Fibroblast of villous mesenchyme (primary cell): ENCODE measurements at regions not wholly inside any gene's neighbourhood (a gene's known extent, or its start where the extent isn't known, plus 50 kb on each side); places are given as distances from the start of the nearest gene placed in this dataset.

Experiments
- DNase-seq: peaks from one replicate; pipeline ENCODE4 v3.0.0-alpha.2; 2010; ENCODE audit warnings: low read depth
- H3K4me3 ChIP-seq: 2 replicates; pipeline ENCODE4 v1.5.1; 2011; ENCODE audit warnings: low read depth, mild to moderate bottlenecking, low read length
- TF ChIP-seq, protein P1 (sequence below): IDR thresholded peaks from 2 replicates; pipeline ENCODE4 v1.5.1; 2012; ENCODE audit warnings: low read depth, mild to moderate bottlenecking, low read length; ENCODE audit not compliant: insufficient read depth

- no peak for DNase-seq
- no peak overlapping the region for H3K4me3 ChIP-seq
- TF ChIP-seq, protein P1, sequence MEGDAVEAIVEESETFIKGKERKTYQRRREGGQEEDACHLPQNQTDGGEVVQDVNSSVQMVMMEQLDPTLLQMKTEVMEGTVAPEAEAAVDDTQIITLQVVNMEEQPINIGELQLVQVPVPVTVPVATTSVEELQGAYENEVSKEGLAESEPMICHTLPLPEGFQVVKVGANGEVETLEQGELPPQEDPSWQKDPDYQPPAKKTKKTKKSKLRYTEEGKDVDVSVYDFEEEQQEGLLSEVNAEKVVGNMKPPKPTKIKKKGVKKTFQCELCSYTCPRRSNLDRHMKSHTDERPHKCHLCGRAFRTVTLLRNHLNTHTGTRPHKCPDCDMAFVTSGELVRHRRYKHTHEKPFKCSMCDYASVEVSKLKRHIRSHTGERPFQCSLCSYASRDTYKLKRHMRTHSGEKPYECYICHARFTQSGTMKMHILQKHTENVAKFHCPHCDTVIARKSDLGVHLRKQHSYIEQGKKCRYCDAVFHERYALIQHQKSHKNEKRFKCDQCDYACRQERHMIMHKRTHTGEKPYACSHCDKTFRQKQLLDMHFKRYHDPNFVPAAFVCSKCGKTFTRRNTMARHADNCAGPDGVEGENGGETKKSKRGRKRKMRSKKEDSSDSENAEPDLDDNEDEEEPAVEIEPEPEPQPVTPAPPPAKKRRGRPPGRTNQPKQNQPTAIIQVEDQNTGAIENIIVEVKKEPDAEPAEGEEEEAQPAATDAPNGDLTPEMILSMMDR = no peak
Measured at GRCh38 chr7:41785840-41786239, 83.0 kb upstream of the INHBA start.

- DNase-seq = no peak
- TF ChIP-seq, protein P1 = no peak
- no peak overlapping the region for H3K4me3 ChIP-seq
Measured at GRCh38 chr7:41785265-41785664, 82.4 kb upstream of the INHBA start.

- TF ChIP-seq, protein P1 = no peak
- no peak overlapping the region for H3K4me3 ChIP-seq
- DNase-seq = no peak
Measured at GRCh38 chr7:41779918-41780317, 77.0 kb upstream of the INHBA start.

DNA sequence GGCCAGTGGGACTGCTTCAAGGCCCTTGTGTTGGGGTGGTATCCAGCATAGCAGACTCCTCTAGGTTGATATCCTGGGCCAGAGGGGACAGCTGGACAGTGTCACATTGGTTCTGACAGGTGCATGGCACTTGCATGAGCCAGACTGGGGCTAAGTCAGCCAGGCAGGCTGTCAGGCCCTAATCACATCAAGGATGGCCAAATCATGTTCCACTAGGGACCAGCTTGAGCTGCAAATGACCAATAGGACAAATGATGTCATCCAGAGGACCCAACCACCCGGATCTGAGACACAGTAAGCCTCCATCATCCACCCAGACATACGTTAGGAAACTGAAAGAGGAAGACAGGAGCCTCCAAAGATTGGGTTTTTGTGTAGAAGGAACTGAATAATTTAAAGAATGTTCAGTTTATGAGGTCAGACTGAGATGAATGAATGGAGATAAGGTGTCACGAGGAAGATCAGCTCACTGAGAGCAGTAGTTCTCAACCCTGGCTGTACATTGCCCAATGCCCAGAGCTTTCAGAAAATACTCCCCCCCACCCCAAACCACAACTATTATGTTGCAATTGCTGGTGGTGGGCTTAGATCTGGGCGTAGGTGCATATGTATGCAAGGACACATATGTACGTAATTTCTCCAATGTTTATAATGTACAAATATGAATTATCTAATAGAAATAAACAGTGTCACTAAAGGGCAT, 75.2 kb upstream of the INHBA start:
- TF ChIP-seq, protein P1 = no peak
- DNase-seq = peak; percentile 90
- H3K4me3 ChIP-seq = no peak overlapping the region

GRCh38 chr7:41774966-41775365, 72.1 kb upstream of the INHBA start:
- DNase-seq = no peak
- TF ChIP-seq, protein P1 = no peak
- H3K4me3 ChIP-seq = no peak overlapping the region

GRCh38 chr7:41773756-41774155, 70.9 kb upstream of the INHBA start:
- no peak for DNase-seq
- H3K4me3 ChIP-seq = no peak overlapping the region
- TF ChIP-seq, protein P1 = no peak

- TF ChIP-seq, protein P1 = no peak
- no peak overlapping the region for H3K4me3 ChIP-seq
- no peak for DNase-seq
Measured at GRCh38 chr7:41771717-41772116, 68.8 kb upstream of the INHBA start.
